Mesenchymal stem cell (in vitro differentiated cells and primary cell): ENCODE measurements at regions not wholly inside any gene's neighbourhood (a gene's known extent, or its start where the extent isn't known, plus 50 kb on each side); places are given as distances from the start of the nearest gene placed in this dataset.

Experiments used
- DNase-seq: peaks from one replicate; pipeline ENCODE4 v3.0.0-alpha.2; 2013
- H2AFZ ChIP-seq: one replicate; pipeline ENCODE4 v1.6.1; 2013; ENCODE audit warnings: low read depth, mild to moderate bottlenecking, control low read depth, inconsistent platforms, low read length, moderate library complexity
- H2AK5ac ChIP-seq: 2 replicates; pipeline ENCODE4 v1.6.1; 2013; ENCODE audit warnings: low read length, moderate library complexity, mild to moderate bottlenecking, inconsistent platforms; ENCODE audit not compliant: severe bottlenecking
- H2BK120ac ChIP-seq: one replicate; pipeline ENCODE4 v1.6.1; 2013; ENCODE audit warnings: low read depth, mild to moderate bottlenecking, inconsistent platforms, low read length, moderate library complexity
- H2BK12ac ChIP-seq, 2 experiments: one replicate each; pipeline ENCODE4 v1.6.1; 2013; ENCODE audit warnings: inconsistent platforms in 2 of 2, low read length in 2 of 2, mild to moderate bottlenecking in 2 of 2, moderate library complexity in 2 of 2, control low read depth in 1 of 2
- H2BK15ac ChIP-seq: one replicate; pipeline ENCODE4 v1.6.1; 2013; ENCODE audit warnings: mild to moderate bottlenecking, low read depth, inconsistent platforms; ENCODE audit not compliant: poor library complexity, severe bottlenecking
- H2BK5ac ChIP-seq: 2 replicates; pipeline ENCODE4 v1.6.1; 2013; ENCODE audit warnings: low read depth, mild to moderate bottlenecking, low read length, control low read depth, inconsistent platforms; ENCODE audit not compliant: poor library complexity, severe bottlenecking
- H3K14ac ChIP-seq, 2 experiments: one replicate each; pipeline ENCODE4 v1.6.1; 2013; ENCODE audit warnings: inconsistent platforms in 2 of 2, low read length in 2 of 2, control low read depth in 1 of 2, mild to moderate bottlenecking in 1 of 2, moderate library complexity in 1 of 2
- H3K18ac ChIP-seq, 2 experiments: one replicate each; pipeline ENCODE4 v1.6.1; 2013; ENCODE audit warnings: inconsistent platforms in 2 of 2, low read length in 2 of 2, control low read depth in 1 of 2, low read depth in 1 of 2, mild to moderate bottlenecking in 1 of 2
- H3K23ac ChIP-seq, 2 experiments: one replicate each; pipeline ENCODE4 v1.6.1; 2013; ENCODE audit warnings: inconsistent platforms in 2 of 2, low read length in 2 of 2, mild to moderate bottlenecking in 2 of 2, moderate library complexity in 2 of 2, control low read depth in 1 of 2
- H3K27ac ChIP-seq: 2 replicates; pipeline ENCODE4 v1.5.1; 2013; ENCODE audit warnings: mild to moderate bottlenecking, moderate library complexity, low read length, control low read depth, inconsistent platforms; ENCODE audit not compliant: poor library complexity, severe bottlenecking
- H3K27me3 ChIP-seq, 2 experiments: 2 replicates each; pipeline versions ENCODE4 v1.6.1 to v1.7.0; 2013; ENCODE audit warnings: low read length in 2 of 2, mild to moderate bottlenecking in 2 of 2, moderate library complexity in 2 of 2, control low read depth in 1 of 2, inconsistent platforms in 1 of 2; ENCODE audit not compliant: control insufficient read depth in 1 of 2, insufficient read depth in 1 of 2
- H3K36me3 ChIP-seq, 2 experiments: 2 replicates each; pipeline versions ENCODE4 v1.6.1 to v1.7.0; 2013; ENCODE audit warnings: low read length in 2 of 2, control low read depth in 1 of 2, inconsistent platforms in 1 of 2, low read depth in 1 of 2, mild to moderate bottlenecking in 1 of 2; ENCODE audit not compliant: insufficient read depth in 2 of 2, control insufficient read depth in 1 of 2
- H3K4ac ChIP-seq, 2 experiments: one replicate each; pipeline ENCODE4 v1.6.1; 2013; ENCODE audit warnings: inconsistent platforms in 2 of 2, low read length in 2 of 2, mild to moderate bottlenecking in 2 of 2, moderate library complexity in 2 of 2, control low read depth in 1 of 2, low read depth in 1 of 2
- H3K4me1 ChIP-seq: 2 replicates; pipeline ENCODE4 v1.6.1; 2013; ENCODE audit warnings: low read depth, low read length, control low read depth; ENCODE audit not compliant: control insufficient read depth, insufficient read depth
- H3K4me2 ChIP-seq: 2 replicates; pipeline ENCODE4 v1.6.1; 2013; ENCODE audit warnings: low read length, mild to moderate bottlenecking, inconsistent platforms; ENCODE audit not compliant: poor library complexity, severe bottlenecking
- H3K4me3 ChIP-seq, 2 experiments: 2 replicates each; pipeline versions ENCODE4 v1.5.1 to v1.7.0; 2013; ENCODE audit warnings: low read length in 2 of 2, mild to moderate bottlenecking in 2 of 2, control low read depth in 1 of 2, low read depth in 1 of 2; ENCODE audit not compliant: insufficient read depth in 1 of 2
- H3K79me1 ChIP-seq: replicated peaks from 2 replicates; pipeline ENCODE4 v1.6.1; 2013; ENCODE audit warnings: mild to moderate bottlenecking, control low read depth, low read length, inconsistent platforms; ENCODE audit not compliant: poor library complexity, severe bottlenecking
- H3K9ac ChIP-seq: 2 replicates; pipeline ENCODE4 v1.7.0; 2013; ENCODE audit warnings: mild to moderate bottlenecking, low read length, moderate library complexity
- H3K9me3 ChIP-seq: 2 replicates; pipeline ENCODE4 v1.7.0; 2013; ENCODE audit warnings: mild to moderate bottlenecking, low read length; ENCODE audit not compliant: control insufficient read depth
- H4K8ac ChIP-seq: one replicate; pipeline ENCODE4 v1.6.1; 2013; ENCODE audit warnings: inconsistent platforms, mild to moderate bottlenecking, low read length, moderate library complexity
- H4K91ac ChIP-seq: one replicate; pipeline ENCODE4 v1.6.1; 2013; ENCODE audit warnings: mild to moderate bottlenecking, low read length, inconsistent platforms
- WGBS: methylation state at CpG from one replicate; pipeline ENCODE4 v1.1.7; 2013; ENCODE audit warnings: mixed read lengths; 5-methylcytosine and 5-hydroxymethylcytosine counted together

- Histone ChIP-seq H3K4ac (no peak overlapping the region), H3K27me3 (no peaks in the 10 kb centered on the region), H3K4me2 (no peak overlapping the region), H3K9ac (no peak overlapping the region), H2BK120ac (no peak overlapping the region), H3K79me1 (no peaks in the 10 kb centered on the region), H2BK5ac (no peak overlapping the region), H2AK5ac (no peak overlapping the region), H2AFZ (no peak overlapping the region), H4K8ac (no peak overlapping the region), H3K9me3 (no peaks in the 10 kb centered on the region), H3K18ac (no peak overlapping the region), H3K27ac (no peak overlapping the region), H3K36me3 (no peaks in the 10 kb centered on the region), H2BK12ac (no peak overlapping the region), H3K4me3 (no peak overlapping the region), H2BK15ac (no peak overlapping the region), H3K23ac (no peak overlapping the region), H3K14ac (no peak overlapping the region), H3K4me1 (peaks cover 1% of the 10 kb centered on the region), H4K91ac (no peak overlapping the region)
- WGBS: no CpG with 5 or more reads among the region's 3 CpGs
- DNase-seq: no peak
These were observed 224.8 kb upstream of the NOCT start for GRCh38 chr4:138790706-138791340.

- no peak overlapping the region for H2AFZ ChIP-seq
- no peaks in the 10 kb centered on the region for H3K79me1 ChIP-seq
- no peak overlapping the region for H2BK12ac ChIP-seq
- no peaks in the 10 kb centered on the region for H3K27me3 ChIP-seq
- no peak overlapping the region for H3K14ac ChIP-seq
- H3K4me2 ChIP-seq: no peak overlapping the region
- H2BK120ac ChIP-seq: no peak overlapping the region
- WGBS: 67% methylated on average over 5 of the region's 5 CpGs
- H4K91ac ChIP-seq: no peak overlapping the region
- no peak overlapping the region for H3K18ac ChIP-seq
- H4K8ac ChIP-seq: no peak overlapping the region
- H3K27ac ChIP-seq: peak overlapping the region; percentile 25
- no peak overlapping the region for H2BK5ac ChIP-seq
- H3K4me1 ChIP-seq: peaks cover 3% of the 10 kb centered on the region
- no peak overlapping the region for H2AK5ac ChIP-seq
- no peak overlapping the region for H2BK15ac ChIP-seq
- no peak overlapping the region for H3K9ac ChIP-seq
- no peaks in the 10 kb centered on the region for H3K9me3 ChIP-seq
- H3K4ac ChIP-seq: no peak overlapping the region
- no peak overlapping the region for H3K23ac ChIP-seq
- DNase-seq: no peak
- H3K4me3 ChIP-seq: no peak overlapping the region
- no peaks in the 10 kb centered on the region for H3K36me3 ChIP-seq
These were observed 225.8 kb upstream of the NOCT start for GRCh38 chr4:138789796-138790195.

GRCh38 chr4:138788857-138789256, 226.7 kb upstream of the NOCT start:
- no peak overlapping the region for H3K9ac ChIP-seq
- no peak overlapping the region for H2BK5ac ChIP-seq
- H3K27ac ChIP-seq: no peak overlapping the region
- no peak overlapping the region for H2BK120ac ChIP-seq
- no peak overlapping the region for H3K4me2 ChIP-seq
- no peak overlapping the region for H2BK15ac ChIP-seq
- H3K36me3 ChIP-seq: no peaks in the 10 kb centered on the region
- H3K18ac ChIP-seq: no peak overlapping the region
- H3K9me3 ChIP-seq: no peaks in the 10 kb centered on the region
- no peak overlapping the region for H2BK12ac ChIP-seq
- no peak overlapping the region for H3K4ac ChIP-seq
- no peak overlapping the region for H3K4me3 ChIP-seq
- no peak overlapping the region for H4K91ac ChIP-seq
- no peaks in the 10 kb centered on the region for H3K79me1 ChIP-seq
- H3K4me1 ChIP-seq: peaks cover 3% of the 10 kb centered on the region
- H3K14ac ChIP-seq: no peak overlapping the region
- no peak overlapping the region for H4K8ac ChIP-seq
- no peak for DNase-seq
- H2AFZ ChIP-seq: no peak overlapping the region
- WGBS: 81% methylated on average over 5 of the region's 5 CpGs
- no peaks in the 10 kb centered on the region for H3K27me3 ChIP-seq
- H2AK5ac ChIP-seq: no peak overlapping the region
- H3K23ac ChIP-seq: no peak overlapping the region

GRCh38 chr4:138788267-138788790, 227.3 kb upstream of the NOCT start:
- H3K18ac ChIP-seq: no peak overlapping the region
- H3K4me2 ChIP-seq: no peak overlapping the region
- no peak overlapping the region for H2BK12ac ChIP-seq
- no peak overlapping the region for H3K9ac ChIP-seq
- H2AFZ ChIP-seq: no peak overlapping the region
- no peak overlapping the region for H3K14ac ChIP-seq
- H3K4me3 ChIP-seq: no peak overlapping the region
- no peak overlapping the region for H4K91ac ChIP-seq
- no peak overlapping the region for H3K4ac ChIP-seq
- H3K79me1 ChIP-seq: no peaks in the 10 kb centered on the region
- H3K27me3 ChIP-seq: no peaks in the 10 kb centered on the region
- no peak overlapping the region for H3K27ac ChIP-seq
- no peak overlapping the region for H2AK5ac ChIP-seq
- no peak for DNase-seq
- no peak overlapping the region for H2BK120ac ChIP-seq
- no CpG with 5 or more reads among the region's 1 CpG for WGBS
- no peak overlapping the region for H3K23ac ChIP-seq
- H3K36me3 ChIP-seq: no peaks in the 10 kb centered on the region
- no peak overlapping the region for H2BK15ac ChIP-seq
- H2BK5ac ChIP-seq: no peak overlapping the region
- peaks cover 3% of the 10 kb centered on the region for H3K4me1 ChIP-seq
- no peaks in the 10 kb centered on the region for H3K9me3 ChIP-seq
- no peak overlapping the region for H4K8ac ChIP-seq
